ENCODE measurements at regions not wholly inside any gene's neighbourhood (a gene's known extent, or its start where the extent isn't known, plus 50 kb on each side); places are given as distances from the start of the nearest gene placed in this dataset.

DNA sequence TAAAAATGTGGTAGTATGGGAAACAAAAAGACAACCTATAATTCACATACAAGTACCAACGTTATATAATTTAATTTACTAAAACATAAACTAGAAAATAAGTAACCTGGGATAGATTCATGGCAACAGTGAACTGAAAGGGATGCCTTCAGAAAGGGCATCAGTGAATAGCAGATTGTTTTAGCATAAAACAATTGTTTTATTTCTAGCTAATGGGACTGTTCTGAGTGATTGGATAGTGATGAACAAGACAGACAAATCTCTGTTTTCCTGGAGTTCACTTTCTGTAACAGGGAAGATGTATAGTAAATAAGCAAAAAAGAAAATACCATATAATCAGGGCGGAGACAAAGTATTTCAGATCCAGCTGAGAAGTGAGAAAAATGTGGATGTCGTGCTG, 379.1 kb upstream of the SPOCK3 start:
- Histone ChIP-seq H3K4me2 (ENCODE audit: low read length) (no peak overlapping the region), H3K9ac (ENCODE audit: low read length) (no peak overlapping the region), H3K9me2 (ENCODE audit: insufficient read depth) (no peaks in the 10 kb centered on the region), H3K27me3 (ENCODE audit: insufficient read depth, low read length) (no peaks in the 10 kb centered on the region), H3K9me3 (ENCODE audit: control insufficient read depth in 1 of 2, insufficient read depth in 1 of 2, low read depth in 1 of 2, low read length in 2 of 2) (no peaks in the 10 kb centered on the region), H2AFZ (ENCODE audit: low read depth, low read length, poor library complexity, severe bottlenecking) (peak overlapping the region; percentile 67), H3K27ac (ENCODE audit: low read depth, low read length) (no peak overlapping the region), H3K4me3 (replicated peaks in 1 of 2; ENCODE audit: low read depth in 1 of 2, low read length in 2 of 2) (no peak overlapping the region), H3K79me2 (ENCODE audit: insufficient read depth, low read length) (no peaks in the 10 kb centered on the region), H3K4me1 (ENCODE audit: control insufficient read depth in 1 of 2, insufficient read depth in 2 of 2, low read length in 2 of 2) (no peaks in the 10 kb centered on the region), H4K20me1 (ENCODE audit: insufficient read depth) (no peaks in the 10 kb centered on the region), H3K36me3 (ENCODE audit: control insufficient read depth in 1 of 2, insufficient read depth in 2 of 2, low read length in 2 of 2) (no peaks in the 10 kb centered on the region)
- BruUV-seq (replicated peaks): no TSS peak
- TF ChIP-seq SRF (IDR thresholded peaks at IDR 0.05; ENCODE audit: low read depth) (no peak), JUND (IDR thresholded peaks at IDR 0.05) (no peak), CBX3 (IDR thresholded peaks at IDR 0.05; ENCODE audit: low read depth) (no peak), ATF3 (IDR thresholded peaks at IDR 0.05) (no peak), CEBPB (IDR thresholded peaks at IDR 0.05; ENCODE audit: low read depth) (no peak)
- intact Hi-C loops (cut with micrococcal nuclease): no loop called here
- ChIA-PET CTCF (interaction anchor here (3.0 kb wide), 1 partner anchor 9 kb away, joined by 11 read pairs; no protein-coding TSS in a partner anchor), POLR2A (no interaction called here), RAD21 (ENCODE audit: low non-redundant PET in 1 of 2, low total read pairs in 2 of 2, uncharacterized antibody in 2 of 2, unreplicated experiment in 2 of 2) (no interaction called here)
- no peak for DNase-seq (ENCODE audit: low read depth, low spot score)
- ATAC-seq: no peak

DNA sequence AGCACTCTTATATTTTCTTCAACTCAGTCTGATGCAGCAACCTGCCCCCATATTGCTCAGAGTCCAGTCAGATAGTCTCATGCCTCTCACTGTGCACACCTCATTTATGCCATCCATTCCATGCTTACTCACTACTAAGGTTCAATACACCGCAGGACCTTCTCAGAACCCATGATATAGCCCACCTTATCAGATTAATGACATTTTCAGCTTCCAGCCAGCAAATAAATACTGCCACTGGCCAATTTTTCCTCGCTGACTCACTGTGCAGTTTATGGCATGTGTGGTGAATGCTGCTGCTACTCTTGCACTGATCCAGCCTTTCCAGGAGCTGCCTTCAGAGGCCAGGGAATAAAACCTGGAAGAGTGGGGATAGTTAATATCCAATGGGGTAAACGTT, 380.6 kb upstream of the SPOCK3 start:
- no peaks in the 10 kb centered on the region for H4K20me1 ChIP-seq (ENCODE audit: insufficient read depth)
- no peaks in the 10 kb centered on the region for H3K9me3 ChIP-seq (ENCODE audit: control insufficient read depth in 1 of 2, insufficient read depth in 1 of 2, low read depth in 1 of 2, low read length in 2 of 2)
- ChIA-PET CTCF (no interaction called here), RAD21 (ENCODE audit: low non-redundant PET in 1 of 2, low total read pairs in 2 of 2, uncharacterized antibody in 2 of 2, unreplicated experiment in 2 of 2) (interaction anchor here in 1 of 2 experiments (0.6 kb wide), 1 partner anchor 107 kb away, joined by 11 read pairs; no protein-coding TSS in a partner anchor), POLR2A (no interaction called here)
- TF ChIP-seq JUND (IDR thresholded peaks at IDR 0.05): no peak
- no peak for TF ChIP-seq SP1 (IDR thresholded peaks at IDR 0.05; ENCODE audit: low read depth)
- TF ChIP-seq CEBPB (IDR thresholded peaks at IDR 0.05; ENCODE audit: low read depth): no peak
- TF ChIP-seq SIN3A (IDR thresholded peaks at IDR 0.05; ENCODE audit: low read depth): no peak
- H2AFZ ChIP-seq (ENCODE audit: low read depth, low read length, poor library complexity, severe bottlenecking): no peak overlapping the region
- no peak for DNase-seq (ENCODE audit: low read depth, low spot score)
- H3K79me2 ChIP-seq (ENCODE audit: insufficient read depth, low read length): no peaks in the 10 kb centered on the region
- no peaks in the 10 kb centered on the region for H3K9me2 ChIP-seq (ENCODE audit: insufficient read depth)
- no TSS peak for BruUV-seq (replicated peaks)
- H3K27me3 ChIP-seq (ENCODE audit: insufficient read depth, low read length): no peaks in the 10 kb centered on the region
- intact Hi-C loops (cut with micrococcal nuclease): no loop called here
- H3K27ac ChIP-seq (ENCODE audit: low read depth, low read length): no peak overlapping the region
- no peak overlapping the region for H3K4me2 ChIP-seq (ENCODE audit: low read length)
- no peaks in the 10 kb centered on the region for H3K4me1 ChIP-seq (ENCODE audit: control insufficient read depth in 1 of 2, insufficient read depth in 2 of 2, low read length in 2 of 2)
- ATAC-seq: no peak
- H3K9ac ChIP-seq (ENCODE audit: low read length): no peak overlapping the region
- no peaks in the 10 kb centered on the region for H3K36me3 ChIP-seq (ENCODE audit: control insufficient read depth in 1 of 2, insufficient read depth in 2 of 2, low read length in 2 of 2)
- no peak overlapping the region for H3K4me3 ChIP-seq (replicated peaks in 1 of 2; ENCODE audit: low read depth in 1 of 2, low read length in 2 of 2)

Data from HCT116 (cell line).